NCI-H226 (cell line): ENCODE measurements at regions not wholly inside any gene's neighbourhood (a gene's known extent, or its start where the extent isn't known, plus 50 kb on each side); places are given as distances from the start of the nearest gene placed in this dataset.
"Not testable (repeated sequence)": the region's sequence is repeated elsewhere in the genome, so short reads cannot be mapped to it uniquely, and the experiment has no call there.

Source experiments
- DNase-seq: peaks from one replicate; pipeline ENCODE4 v3.0.0-alpha.2; 2015

- peak; percentile 33 for DNase-seq
These were observed 208.8 kb downstream of the RNF144B start for GRCh38 chr6:18595774-18596530.

GRCh38 chr6:18596531-18596835 lies 209.3 kb downstream of the RNF144B start:
- DNase-seq, result no peak

- DNase-seq, result no peak
These were observed 211.6 kb downstream of the RNF144B start for GRCh38 chr6:18598551-18599264.

GRCh38 chr6:18600255-18600654 lies 213.1 kb downstream of the RNF144B start:
- no peak for DNase-seq

GRCh38 chr6:18601516-18602020 lies 214.4 kb downstream of the RNF144B start:
- no peak for DNase-seq

GRCh38 chr6:18602931-18603330 lies 215.8 kb downstream of the RNF144B start:
- no peak for DNase-seq

- no peak for DNase-seq
These were observed 216.2 kb downstream of the RNF144B start for GRCh38 chr6:18603361-18603760.

GRCh38 chr6:18605841-18606240 lies 218.7 kb downstream of the RNF144B start:
- DNase-seq, result no peak

- DNase-seq, result no peak
These were observed 222.6 kb downstream of the RNF144B start for GRCh38 chr6:18609715-18610114.

- no peak for DNase-seq
These were observed 226.3 kb downstream of the RNF144B start for GRCh38 chr6:18613319-18613925.

GRCh38 chr6:18629571-18629970 lies 242.4 kb downstream of the RNF144B start:
- no peak for DNase-seq

GRCh38 chr6:18632670-18633410 lies 245.7 kb downstream of the RNF144B start:
- DNase-seq, result peak; percentile 24

GRCh38 chr6:18634912-18635311 lies 247.8 kb downstream of the RNF144B start:
- DNase-seq, result no peak

- DNase-seq, result no peak
These were observed 253.0 kb downstream of the RNF144B start for GRCh38 chr6:18640134-18640533.

- no peak for DNase-seq
These were observed 253.6 kb downstream of the RNF144B start for GRCh38 chr6:18640754-18641153.

GRCh38 chr6:18654821-18655220 lies 267.7 kb downstream of the RNF144B start:
- no peak for DNase-seq

- no peak for DNase-seq
These were observed 269.4 kb downstream of the RNF144B start for GRCh38 chr6:18656506-18656905.

GRCh38 chr6:18659994-18660393 lies 272.8 kb downstream of the RNF144B start:
- DNase-seq, result not testable (repeated sequence)

GRCh38 chr6:18663011-18663410 lies 275.9 kb downstream of the RNF144B start:
- no peak for DNase-seq

- no peak for DNase-seq
These were observed 277.3 kb downstream of the RNF144B start for GRCh38 chr6:18664401-18664800.

GRCh38 chr6:18667612-18668011 lies 280.5 kb downstream of the RNF144B start:
- DNase-seq, result no peak

GRCh38 chr6:18668994-18669393 lies 281.8 kb downstream of the RNF144B start:
- no peak for DNase-seq

- DNase-seq, result no peak
These were observed 285.7 kb downstream of the RNF144B start for GRCh38 chr6:18672852-18673251.
